Vagina (tissue), 2 donors: ENCODE measurements at regions not wholly inside any gene's neighbourhood (a gene's known extent, or its start where the extent isn't known, plus 50 kb on each side); places are given as distances from the start of the nearest gene placed in this dataset.

Experiments
- CTCF ChIP-seq, 3 experiments: fragments of 450-650 bp in 2 of 3; fragments of 200-600 bp in 1 of 3; sonication (generic) in 1 of 3; IDR thresholded peaks; one replicate each; pipeline ENCODE4 v1.5.1; 2017 to 2019; ENCODE audit warnings: antibody characterized with exemption in 3 of 3, mild to moderate bottlenecking in 2 of 3, moderate library complexity in 2 of 3
- POLR2AphosphoS5 ChIP-seq, 2 donors: sonication (generic); formaldehyde crosslinking; IDR thresholded peaks; one replicate each; pipeline ENCODE4 v1.9.0; 2017; ENCODE audit warnings: antibody characterized with exemption in 2 of 2, mild to moderate bottlenecking in 2 of 2, low read depth in 1 of 2; ENCODE audit not compliant: insufficient read depth in 1 of 2

DNA sequence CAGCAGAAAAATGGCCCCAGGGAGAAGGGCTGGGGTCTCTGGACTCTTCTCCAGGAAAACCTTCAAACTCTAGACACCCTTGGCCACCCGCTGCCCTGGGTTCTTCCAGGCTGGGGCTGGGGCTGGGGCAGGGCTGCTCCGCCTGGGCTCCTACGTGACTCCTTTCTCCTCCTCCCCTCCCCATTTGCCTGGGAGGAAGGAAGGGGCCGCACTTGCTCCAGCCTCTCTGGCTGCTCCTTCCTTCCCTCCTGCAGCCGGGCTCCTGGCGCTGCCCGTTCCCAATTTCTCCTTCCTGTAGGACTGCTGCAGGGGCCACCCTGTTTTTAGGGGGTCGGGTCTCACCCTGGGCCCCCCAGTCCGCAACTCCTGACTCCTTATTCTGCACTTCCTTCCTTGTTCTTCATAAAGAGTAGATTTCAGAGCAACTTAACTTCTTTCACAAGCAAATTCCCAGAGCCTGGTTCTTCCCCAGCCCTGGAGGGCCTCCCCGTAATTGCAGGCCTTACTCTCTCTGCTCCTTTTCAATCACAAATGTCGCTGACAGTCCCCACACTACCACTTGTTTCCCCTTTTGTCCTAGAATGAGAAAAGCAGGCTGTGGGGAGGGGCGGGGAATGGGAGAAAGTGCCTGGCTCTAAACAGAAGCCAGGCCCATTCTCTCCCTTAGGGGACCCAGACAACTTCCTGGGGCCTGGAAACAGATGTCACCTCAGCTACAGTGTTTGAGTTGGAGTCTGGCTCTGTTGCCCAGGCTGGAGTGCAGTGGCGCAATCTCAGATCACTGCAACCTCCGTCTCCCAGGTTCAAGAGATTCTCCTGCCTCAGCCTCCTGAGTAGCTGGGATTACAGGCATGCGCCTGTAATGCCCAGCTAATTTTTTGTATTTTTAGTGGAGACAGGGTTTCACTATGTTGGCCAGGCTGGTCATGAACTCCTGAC, 137.8 kb downstream of the ENGASE start:
- TF ChIP-seq CTCF (IDR thresholded peaks at IDR 0.05): no peak
- TF ChIP-seq POLR2AphosphoS5 (IDR thresholded peaks at IDR 0.05; ENCODE audit: insufficient read depth in 1 of 2, low read depth in 1 of 2): no peak
